CD14-positive monocyte (primary cell): ENCODE measurements at regions not wholly inside any gene's neighbourhood (a gene's known extent, or its start where the extent isn't known, plus 50 kb on each side); places are given as distances from the start of the nearest gene placed in this dataset.

Source experiments
- DNase-seq, 3 donors: peaks; one replicate each; pipeline ENCODE4 v3.0.0-alpha.2; 2011 to 2022
- H2AFZ ChIP-seq: 2 replicates; pipeline ENCODE4 v1.6.0; 2012; ENCODE audit warnings: mild to moderate bottlenecking, low read depth, low read length, inconsistent platforms; ENCODE audit not compliant: insufficient read depth, poor library complexity, severe bottlenecking
- H3K27ac ChIP-seq, 2 donors: 1 replicate in 1 of 2; 2 replicates in 1 of 2; pipeline ENCODE4 v1.5.1; 2012 to 2013; ENCODE audit warnings: low read length in 2 of 2, control low read depth in 1 of 2, inconsistent platforms in 1 of 2, low read depth in 1 of 2, mild to moderate bottlenecking in 1 of 2
- H3K27me3 ChIP-seq, 2 donors: one replicate each; pipeline versions ENCODE4 v1.6.0 to v1.6.1; 2011 to 2013; ENCODE audit warnings: low read length in 2 of 2; ENCODE audit not compliant: control insufficient read depth in 2 of 2, insufficient read depth in 2 of 2
- H3K36me3 ChIP-seq, 2 donors: replicated peaks in 1 of 2; 1 replicate in 1 of 2; 2 replicates in 1 of 2; pipeline versions ENCODE4 v1.5.1 to v1.6.1; 2012 to 2013; ENCODE audit warnings: low read length in 2 of 2, control low read depth in 1 of 2, inconsistent platforms in 1 of 2, mild to moderate bottlenecking in 1 of 2; ENCODE audit not compliant: insufficient read depth in 2 of 2, control insufficient read depth in 1 of 2
- H3K4me1 ChIP-seq, 2 donors: 1 replicate in 1 of 2; 2 replicates in 1 of 2; pipeline versions ENCODE4 v1.5.1 to v1.6.1; 2012 to 2013; ENCODE audit warnings: low read length in 2 of 2, control low read depth in 1 of 2, inconsistent platforms in 1 of 2, mild to moderate bottlenecking in 1 of 2, moderate library complexity in 1 of 2; ENCODE audit not compliant: insufficient read depth in 2 of 2, control insufficient read depth in 1 of 2
- H3K4me2 ChIP-seq: replicated peaks from 2 replicates; pipeline ENCODE3; 2012; ENCODE audit warnings: low read length, moderate library complexity, mild to moderate bottlenecking; ENCODE audit not compliant: poor library complexity, severe bottlenecking; ENCODE audit errors: extremely low read depth
- H3K4me3 ChIP-seq, 3 experiments: fragments of 200-600 bp in 1 of 3; sonication (generic) in 1 of 3; replicated peaks in 1 of 3; 1 replicate in 2 of 3; 2 replicates in 1 of 3; pipeline ENCODE4 v1.5.1; 2011 to 2013; ENCODE audit warnings: low read length in 3 of 3, mild to moderate bottlenecking in 3 of 3, control low read depth in 2 of 3, low read depth in 2 of 3, inconsistent platforms in 1 of 3, moderate library complexity in 1 of 3
- H3K79me2 ChIP-seq: 2 replicates; pipeline ENCODE4 v1.6.0; 2012; ENCODE audit warnings: mild to moderate bottlenecking, control low read depth, inconsistent platforms, low read length, moderate library complexity; ENCODE audit not compliant: insufficient read depth
- H3K9ac ChIP-seq: 2 replicates; pipeline ENCODE4 v1.6.0; 2017; ENCODE audit warnings: low read length, mild to moderate bottlenecking; ENCODE audit not compliant: insufficient read depth, poor library complexity, severe bottlenecking
- H3K9me3 ChIP-seq, 2 donors: replicated peaks in 1 of 2; 1 replicate in 1 of 2; 2 replicates in 1 of 2; pipeline versions ENCODE4 v1.5.1 to v1.6.1; 2012 to 2013; ENCODE audit warnings: low read length in 2 of 2, control low read depth in 1 of 2; ENCODE audit not compliant: control insufficient read depth in 1 of 2, insufficient read depth in 1 of 2
- H4K20me1 ChIP-seq: 2 replicates; pipeline ENCODE4 v1.6.0; 2012; ENCODE audit warnings: mild to moderate bottlenecking, low read length, control low read depth, moderate library complexity; ENCODE audit not compliant: insufficient read depth
- H3K27ac Mint-ChIP-seq, 7 donors: one replicate each; pipeline ENCODE4 v1.8.0; 2020; ENCODE audit warnings: mild to moderate bottlenecking in 7 of 7, mixed read lengths in 7 of 7, moderate library complexity in 6 of 7, inconsistent platforms in 2 of 7
- H3K27me3 Mint-ChIP-seq, 3 donors: one replicate each; pipeline ENCODE4 v1.8.0; 2021 to 2022; ENCODE audit warnings: low read depth in 3 of 3, mild to moderate bottlenecking in 3 of 3, mixed read lengths in 3 of 3, moderate library complexity in 3 of 3, inconsistent platforms in 1 of 3
- H3K36me3 Mint-ChIP-seq, 2 donors: one replicate each; pipeline ENCODE4 v1.8.0; 2020; ENCODE audit warnings: mixed read lengths in 2 of 2, inconsistent platforms in 1 of 2, mild to moderate bottlenecking in 1 of 2
- H3K4me1 Mint-ChIP-seq: one replicate; pipeline ENCODE4 v1.8.0; 2020; ENCODE audit warnings: mild to moderate bottlenecking, mixed read lengths
- H3K4me3 Mint-ChIP-seq, 2 donors: one replicate each; pipeline ENCODE4 v1.8.0; 2020; ENCODE audit warnings: mild to moderate bottlenecking in 2 of 2, mixed read lengths in 2 of 2, moderate library complexity in 1 of 2
- H3K9me3 Mint-ChIP-seq, 7 donors: one replicate each; pipeline ENCODE4 v1.8.0; 2020 to 2022; ENCODE audit warnings: mixed read lengths in 7 of 7, mild to moderate bottlenecking in 6 of 7, moderate library complexity in 6 of 7, inconsistent platforms in 2 of 7
- WGBS: methylation state at CpG from one replicate; pipeline ENCODE4 v1.1.5; 2013; ENCODE audit warnings: missing lambda C conversion rate; ENCODE audit not compliant: insufficient coverage; 5-methylcytosine and 5-hydroxymethylcytosine counted together
- intact Hi-C, 2 donors: fragments of 100-400 bp; cut with micrococcal nuclease; formaldehyde crosslinking; loops; one replicate each; pipeline versions ENCODE4 v1.15.0 to v1.15.1; 2023
- TF ChIP-seq, protein P1 (sequence below): fragments of 200-600 bp; IDR thresholded peaks from one replicate; pipeline ENCODE4 v1.8.0; 2022; ENCODE audit warnings: antibody characterized with exemption, mild to moderate bottlenecking

- peaks cover 0 to 3% of the 10 kb centered on the region in 2 donors for H3K27me3 ChIP-seq
- H3K79me2 ChIP-seq = no peaks in the 10 kb centered on the region
- no peak overlapping the region for H2AFZ ChIP-seq
- peaks cover 5 to 17% (median 12%) of the 10 kb centered on the region in 3 donors for H3K27me3 Mint-ChIP-seq
- peaks cover 18 to 22% of the 10 kb centered on the region in 2 donors for H3K4me1 ChIP-seq
- peaks cover 0 to 6% (median 0%) of the 10 kb centered on the region in 7 donors for H3K9me3 Mint-ChIP-seq
- H3K9me3 ChIP-seq = no peaks in the 10 kb centered on the region
- no peak overlapping the region for H3K4me3 Mint-ChIP-seq
- DNase-seq = no peak
- no peaks in the 10 kb centered on the region for H4K20me1 ChIP-seq
- no peak overlapping the region for H3K27ac Mint-ChIP-seq
- H3K27ac ChIP-seq = no peak overlapping the region
- H3K4me2 ChIP-seq = no peak overlapping the region
- TF ChIP-seq, protein P1, sequence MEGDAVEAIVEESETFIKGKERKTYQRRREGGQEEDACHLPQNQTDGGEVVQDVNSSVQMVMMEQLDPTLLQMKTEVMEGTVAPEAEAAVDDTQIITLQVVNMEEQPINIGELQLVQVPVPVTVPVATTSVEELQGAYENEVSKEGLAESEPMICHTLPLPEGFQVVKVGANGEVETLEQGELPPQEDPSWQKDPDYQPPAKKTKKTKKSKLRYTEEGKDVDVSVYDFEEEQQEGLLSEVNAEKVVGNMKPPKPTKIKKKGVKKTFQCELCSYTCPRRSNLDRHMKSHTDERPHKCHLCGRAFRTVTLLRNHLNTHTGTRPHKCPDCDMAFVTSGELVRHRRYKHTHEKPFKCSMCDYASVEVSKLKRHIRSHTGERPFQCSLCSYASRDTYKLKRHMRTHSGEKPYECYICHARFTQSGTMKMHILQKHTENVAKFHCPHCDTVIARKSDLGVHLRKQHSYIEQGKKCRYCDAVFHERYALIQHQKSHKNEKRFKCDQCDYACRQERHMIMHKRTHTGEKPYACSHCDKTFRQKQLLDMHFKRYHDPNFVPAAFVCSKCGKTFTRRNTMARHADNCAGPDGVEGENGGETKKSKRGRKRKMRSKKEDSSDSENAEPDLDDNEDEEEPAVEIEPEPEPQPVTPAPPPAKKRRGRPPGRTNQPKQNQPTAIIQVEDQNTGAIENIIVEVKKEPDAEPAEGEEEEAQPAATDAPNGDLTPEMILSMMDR = no peak
- intact Hi-C loops = no loop called here
- no peaks in the 10 kb centered on the region for H3K36me3 ChIP-seq
- H3K36me3 Mint-ChIP-seq = no peaks in the 10 kb centered on the region
- peaks cover 25% of the 10 kb centered on the region for H3K4me1 Mint-ChIP-seq
- H3K9ac ChIP-seq = no peak overlapping the region
- no CpG with 5 or more reads among the region's 3 CpGs for WGBS
- H3K4me3 ChIP-seq = no peak overlapping the region
These were observed 346.3 kb downstream of the QKI start for GRCh38 chr6:163760860-163761259.

GRCh38 chr6:163759542-163759941, 345.0 kb downstream of the QKI start:
- peaks cover 38% of the 10 kb centered on the region for H3K4me1 Mint-ChIP-seq
- WGBS = 100% methylated on average over 2 of the region's 5 CpGs

More at GRCh38 chr6:163759542-163759941, 345.0 kb downstream of the QKI start:
- Histone ChIP-seq H3K27me3 (peaks cover 0 to 3% of the 10 kb centered on the region in 2 donors), H3K27ac (no peak overlapping the region), H4K20me1 (no peaks in the 10 kb centered on the region), H2AFZ (no peak overlapping the region), H3K4me3 (no peak overlapping the region), H3K9me3 (no peaks in the 10 kb centered on the region), H3K36me3 (no peaks in the 10 kb centered on the region), H3K4me1 (peaks cover 30 to 35% of the 10 kb centered on the region in 2 donors), H3K4me2 (no peak overlapping the region), H3K79me2 (no peaks in the 10 kb centered on the region), H3K9ac (no peak overlapping the region)
- Mint-ChIP-seq H3K27ac (no peak overlapping the region), H3K36me3 (no peaks in the 10 kb centered on the region), H3K9me3 (peaks cover 0 to 6% (median 0%) of the 10 kb centered on the region in 7 donors), H3K4me3 (no peak overlapping the region), H3K27me3 (peaks cover 6 to 15% (median 12%) of the 10 kb centered on the region in 3 donors)
- TF ChIP-seq, protein P1 = no peak
- DNase-seq = no peak
- intact Hi-C loops = loop anchor here (5.0 to 10.0 kb wide), 3 partner anchors 55 to 407 kb away; no protein-coding TSS in a partner anchor
